ENCODE measurements at regions not wholly inside any gene's neighbourhood (a gene's known extent, or its start where the extent isn't known, plus 50 kb on each side); places are given as distances from the start of the nearest gene placed in this dataset.

- no peak overlapping the region for H2AFZ ChIP-seq (ENCODE audit: low read depth, low read length, poor library complexity, severe bottlenecking)
- no peak overlapping the region for H3K4me2 ChIP-seq (ENCODE audit: low read length)
- H3K9me3 ChIP-seq (ENCODE audit: control insufficient read depth in 1 of 2, insufficient read depth in 1 of 2, low read depth in 1 of 2, low read length in 2 of 2) = no peaks in the 10 kb centered on the region
- no peaks in the 10 kb centered on the region for H3K4me1 ChIP-seq (ENCODE audit: control insufficient read depth in 1 of 2, insufficient read depth in 2 of 2, low read length in 2 of 2)
- H3K79me2 ChIP-seq (ENCODE audit: insufficient read depth, low read length) = no peaks in the 10 kb centered on the region
- no peaks in the 10 kb centered on the region for H3K36me3 ChIP-seq (ENCODE audit: control insufficient read depth in 1 of 2, insufficient read depth in 2 of 2, low read length in 2 of 2)
- POLR2A ChIA-PET = no interaction called here
- RAD21 ChIA-PET (ENCODE audit: low non-redundant PET in 1 of 2, low total read pairs in 2 of 2, uncharacterized antibody in 2 of 2, unreplicated experiment in 2 of 2) = no interaction called here
- no peaks in the 10 kb centered on the region for H3K27me3 ChIP-seq (ENCODE audit: insufficient read depth, low read length)
- H3K4me3 ChIP-seq (replicated peaks in 1 of 2; ENCODE audit: low read depth in 1 of 2, low read length in 2 of 2) = no peak overlapping the region
- no peak overlapping the region for H3K27ac ChIP-seq (ENCODE audit: low read depth, low read length)
- H3K9ac ChIP-seq (ENCODE audit: low read length) = no peak overlapping the region
- no peaks in the 10 kb centered on the region for H3K9me2 ChIP-seq (ENCODE audit: insufficient read depth)
- no TSS peak for BruUV-seq (replicated peaks)
- CTCF ChIA-PET = no interaction called here
- H4K20me1 ChIP-seq (ENCODE audit: insufficient read depth) = no peaks in the 10 kb centered on the region
- DNase-seq (ENCODE audit: low read depth, low spot score) (no peak), ATAC-seq (no peak)
- TF ChIP-seq REST (IDR thresholded peaks at IDR 0.05; ENCODE audit: low read depth) (no peak), ZNF274 (IDR thresholded peaks at IDR 0.05; ENCODE audit: low read depth, low read length) (no peak), YY1 (IDR thresholded peaks at IDR 0.05; ENCODE audit: extremely low read depth, insufficient replicate concordance, low read depth, low read length) (no peak), POLR2AphosphoS5 (IDR thresholded peaks at IDR 0.05; ENCODE audit: low read depth, low read length) (no peak), ATF3 (IDR thresholded peaks at IDR 0.05) (no peak), POLR2A (IDR thresholded peaks at IDR 0.05; ENCODE audit: borderline replicate concordance, extremely low read depth, insufficient read depth, insufficient read length) (no peak), JUND (IDR thresholded peaks at IDR 0.05) (no peak)
- intact Hi-C loops (cut with micrococcal nuclease) = no loop called here
Observed at GRCh38 chr4:170491981-170492380, 402.2 kb upstream of the AADAT start.

GRCh38 chr4:170476351-170476750 lies 386.6 kb upstream of the AADAT start:
- Histone ChIP-seq H3K4me2 (ENCODE audit: low read length) (no peak overlapping the region), H3K79me2 (ENCODE audit: insufficient read depth, low read length) (no peaks in the 10 kb centered on the region), H3K9ac (ENCODE audit: low read length) (no peak overlapping the region), H3K27ac (ENCODE audit: low read depth, low read length) (no peak overlapping the region), H3K4me3 (replicated peaks in 1 of 2; ENCODE audit: low read depth in 1 of 2, low read length in 2 of 2) (no peak overlapping the region), H2AFZ (ENCODE audit: low read depth, low read length, poor library complexity, severe bottlenecking) (no peak overlapping the region), H3K36me3 (ENCODE audit: control insufficient read depth in 1 of 2, insufficient read depth in 2 of 2, low read length in 2 of 2) (no peaks in the 10 kb centered on the region), H3K9me2 (ENCODE audit: insufficient read depth) (no peaks in the 10 kb centered on the region), H4K20me1 (ENCODE audit: insufficient read depth) (no peaks in the 10 kb centered on the region), H3K9me3 (ENCODE audit: control insufficient read depth in 1 of 2, insufficient read depth in 1 of 2, low read depth in 1 of 2, low read length in 2 of 2) (no peaks in the 10 kb centered on the region), H3K27me3 (ENCODE audit: insufficient read depth, low read length) (no peaks in the 10 kb centered on the region), H3K4me1 (ENCODE audit: control insufficient read depth in 1 of 2, insufficient read depth in 2 of 2, low read length in 2 of 2) (no peaks in the 10 kb centered on the region)
- BruUV-seq (replicated peaks) = no TSS peak
- ChIA-PET RAD21 (ENCODE audit: low non-redundant PET in 1 of 2, low total read pairs in 2 of 2, uncharacterized antibody in 2 of 2, unreplicated experiment in 2 of 2) (no interaction called here), CTCF (no interaction called here), POLR2A (no interaction called here)
- ATAC-seq = no peak
- intact Hi-C loops (cut with micrococcal nuclease) = no loop called here
- no peak for DNase-seq (ENCODE audit: low read depth, low spot score)
- TF ChIP-seq RAD21 (IDR thresholded peaks at IDR 0.05; ENCODE audit: low read depth) = no peak
- TF ChIP-seq CTCF (IDR thresholded peaks at IDR 0.05 in 2 of 3, conservative IDR thresholded peaks at IDR 0.05 in 1 of 3; ENCODE audit: borderline replicate concordance in 1 of 3, insufficient read depth in 1 of 3, low read depth in 2 of 3, low read length in 2 of 3) = no peak
- no peak for TF ChIP-seq POLR2AphosphoS5 (IDR thresholded peaks at IDR 0.05; ENCODE audit: low read depth, low read length)
- TF ChIP-seq POLR2A (IDR thresholded peaks at IDR 0.05; ENCODE audit: borderline replicate concordance, extremely low read depth, insufficient read depth, insufficient read length) = no peak
- TF ChIP-seq ELF1 (IDR thresholded peaks at IDR 0.05; ENCODE audit: borderline replicate concordance, low read depth) = no peak
- no peak for TF ChIP-seq YY1 (IDR thresholded peaks at IDR 0.05; ENCODE audit: extremely low read depth, insufficient replicate concordance, low read depth, low read length)
- no peak for TF ChIP-seq MAX (IDR thresholded peaks at IDR 0.05)
- no peak for TF ChIP-seq ZFX (IDR thresholded peaks at IDR 0.05)
